NCI-H1417 treated with DMSO at 0.1 percent for 48 hours (cell line): ENCODE measurements at regions not wholly inside any gene's neighbourhood (a gene's known extent, or its start where the extent isn't known, plus 50 kb on each side); places are given as distances from the start of the nearest gene placed in this dataset.

Source experiments
- DNase-seq: peaks from one replicate; lab custom pipeline; 2025; lab: John Stamatoyannopoulos, UW

GRCh38 chr11:109165035-109165434, 257.0 kb upstream of the C11orf87 start:
- no peak for DNase-seq

GRCh38 chr11:109166441-109166840, 255.5 kb upstream of the C11orf87 start:
- no peak for DNase-seq

GRCh38 chr11:109173504-109173903, 248.5 kb upstream of the C11orf87 start:
- DNase-seq: no peak

- no peak for DNase-seq
Observed at GRCh38 chr11:109184376-109184775, 237.6 kb upstream of the C11orf87 start.

GRCh38 chr11:109192864-109193263, 229.1 kb upstream of the C11orf87 start:
- no peak for DNase-seq

- no peak for DNase-seq
Observed at GRCh38 chr11:109193880-109194279, 228.1 kb upstream of the C11orf87 start.

- no peak for DNase-seq
Observed at GRCh38 chr11:109196016-109196415, 226.0 kb upstream of the C11orf87 start.

GRCh38 chr11:109197656-109198055, 224.3 kb upstream of the C11orf87 start:
- no peak for DNase-seq

- no peak for DNase-seq
Observed at GRCh38 chr11:109203176-109203575, 218.8 kb upstream of the C11orf87 start.

GRCh38 chr11:109205312-109205711, 216.7 kb upstream of the C11orf87 start:
- no peak for DNase-seq

GRCh38 chr11:109208121-109208520, 213.9 kb upstream of the C11orf87 start:
- no peak for DNase-seq

- no peak for DNase-seq
Observed at GRCh38 chr11:109209572-109209971, 212.4 kb upstream of the C11orf87 start.

GRCh38 chr11:109221190-109221589, 200.8 kb upstream of the C11orf87 start:
- no peak for DNase-seq

GRCh38 chr11:109222761-109223160, 199.2 kb upstream of the C11orf87 start:
- no peak for DNase-seq

GRCh38 chr11:109223451-109223850, 198.5 kb upstream of the C11orf87 start:
- no peak for DNase-seq

- DNase-seq: no peak
Observed at GRCh38 chr11:109229682-109230081, 192.3 kb upstream of the C11orf87 start.

GRCh38 chr11:109236188-109236587, 185.8 kb upstream of the C11orf87 start:
- no peak for DNase-seq

- DNase-seq: no peak
Observed at GRCh38 chr11:109236696-109237095, 185.3 kb upstream of the C11orf87 start.

- DNase-seq: no peak
Observed at GRCh38 chr11:109237636-109238035, 184.4 kb upstream of the C11orf87 start.

GRCh38 chr11:109241988-109242536, 179.9 kb upstream of the C11orf87 start:
- no peak for DNase-seq

- DNase-seq: no peak
Observed at GRCh38 chr11:109247071-109247470, 174.9 kb upstream of the C11orf87 start.

- DNase-seq: no peak
Observed at GRCh38 chr11:109249597-109249996, 172.4 kb upstream of the C11orf87 start.

GRCh38 chr11:109251230-109251629, 170.8 kb upstream of the C11orf87 start:
- DNase-seq: no peak

- DNase-seq: no peak
Observed at GRCh38 chr11:109264128-109264527, 157.9 kb upstream of the C11orf87 start.
